ENCODE measurements at regions not wholly inside any gene's neighbourhood (a gene's known extent, or its start where the extent isn't known, plus 50 kb on each side); places are given as distances from the start of the nearest gene placed in this dataset.
A peak's percentile ranks its signal among the peaks of the same experiment; 100 is the strongest.

DNA sequence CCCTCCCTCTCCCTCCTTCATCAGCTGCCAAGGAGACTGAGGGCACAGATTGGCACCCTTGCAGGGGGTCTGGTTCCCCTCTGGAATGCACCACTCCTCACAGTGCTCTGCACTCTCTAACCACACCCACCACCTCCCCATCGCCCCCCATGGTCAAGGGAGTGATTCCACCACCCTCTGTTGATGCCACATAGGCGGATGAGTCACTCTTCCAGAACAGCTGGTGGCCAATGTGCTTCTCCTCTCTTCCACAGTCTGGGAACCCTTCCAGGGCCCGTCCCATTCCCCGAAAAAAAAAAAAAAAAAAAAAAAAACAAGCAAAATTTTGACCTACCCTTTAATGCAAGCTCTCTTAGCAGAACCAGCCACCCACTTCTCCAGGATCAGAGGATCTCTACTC is 341.3 kb upstream of the KLF3 start:
- peak; percentile 80 for DNase-seq (ENCODE audit: low read depth)
- TF ChIP-seq, protein P1, sequence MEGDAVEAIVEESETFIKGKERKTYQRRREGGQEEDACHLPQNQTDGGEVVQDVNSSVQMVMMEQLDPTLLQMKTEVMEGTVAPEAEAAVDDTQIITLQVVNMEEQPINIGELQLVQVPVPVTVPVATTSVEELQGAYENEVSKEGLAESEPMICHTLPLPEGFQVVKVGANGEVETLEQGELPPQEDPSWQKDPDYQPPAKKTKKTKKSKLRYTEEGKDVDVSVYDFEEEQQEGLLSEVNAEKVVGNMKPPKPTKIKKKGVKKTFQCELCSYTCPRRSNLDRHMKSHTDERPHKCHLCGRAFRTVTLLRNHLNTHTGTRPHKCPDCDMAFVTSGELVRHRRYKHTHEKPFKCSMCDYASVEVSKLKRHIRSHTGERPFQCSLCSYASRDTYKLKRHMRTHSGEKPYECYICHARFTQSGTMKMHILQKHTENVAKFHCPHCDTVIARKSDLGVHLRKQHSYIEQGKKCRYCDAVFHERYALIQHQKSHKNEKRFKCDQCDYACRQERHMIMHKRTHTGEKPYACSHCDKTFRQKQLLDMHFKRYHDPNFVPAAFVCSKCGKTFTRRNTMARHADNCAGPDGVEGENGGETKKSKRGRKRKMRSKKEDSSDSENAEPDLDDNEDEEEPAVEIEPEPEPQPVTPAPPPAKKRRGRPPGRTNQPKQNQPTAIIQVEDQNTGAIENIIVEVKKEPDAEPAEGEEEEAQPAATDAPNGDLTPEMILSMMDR (conservative IDR thresholded peaks at IDR 0.05; ENCODE audit: low read length) = 0 out of 2 replicates have a peak, but pooled peaks have one; percentile 1
- H3K4me3 ChIP-seq (ENCODE audit: low read length) = no peak overlapping the region

DNA sequence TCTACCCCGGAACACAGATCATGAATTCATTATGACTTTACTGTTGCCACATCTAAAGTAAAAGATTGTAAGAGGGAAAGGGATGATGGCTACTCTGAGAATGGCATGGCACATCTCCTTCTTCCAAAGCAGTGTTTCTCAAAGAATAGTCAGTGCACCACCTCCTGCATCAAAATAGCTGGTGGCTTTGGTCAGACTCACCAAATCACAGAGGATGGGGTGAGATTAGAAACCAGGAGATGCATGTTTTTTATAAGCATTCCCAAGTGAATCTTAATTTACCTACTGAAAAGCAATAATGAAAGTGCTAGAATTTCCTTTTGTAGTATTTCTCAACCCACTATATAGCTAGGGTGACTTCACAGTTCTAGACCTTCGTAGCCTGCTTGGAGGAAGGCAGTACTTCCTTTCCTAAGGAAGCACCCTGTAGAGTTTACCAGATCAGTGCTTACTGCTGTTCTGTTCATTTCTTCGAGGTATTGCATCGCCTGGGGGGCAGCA is 340.8 kb upstream of the KLF3 start:
- no peak overlapping the region for H3K4me3 ChIP-seq (ENCODE audit: low read length)
- TF ChIP-seq, protein P1 (conservative IDR thresholded peaks at IDR 0.05; ENCODE audit: low read length) = no peak
- DNase-seq (ENCODE audit: low read depth) = peak; percentile 8

DNA sequence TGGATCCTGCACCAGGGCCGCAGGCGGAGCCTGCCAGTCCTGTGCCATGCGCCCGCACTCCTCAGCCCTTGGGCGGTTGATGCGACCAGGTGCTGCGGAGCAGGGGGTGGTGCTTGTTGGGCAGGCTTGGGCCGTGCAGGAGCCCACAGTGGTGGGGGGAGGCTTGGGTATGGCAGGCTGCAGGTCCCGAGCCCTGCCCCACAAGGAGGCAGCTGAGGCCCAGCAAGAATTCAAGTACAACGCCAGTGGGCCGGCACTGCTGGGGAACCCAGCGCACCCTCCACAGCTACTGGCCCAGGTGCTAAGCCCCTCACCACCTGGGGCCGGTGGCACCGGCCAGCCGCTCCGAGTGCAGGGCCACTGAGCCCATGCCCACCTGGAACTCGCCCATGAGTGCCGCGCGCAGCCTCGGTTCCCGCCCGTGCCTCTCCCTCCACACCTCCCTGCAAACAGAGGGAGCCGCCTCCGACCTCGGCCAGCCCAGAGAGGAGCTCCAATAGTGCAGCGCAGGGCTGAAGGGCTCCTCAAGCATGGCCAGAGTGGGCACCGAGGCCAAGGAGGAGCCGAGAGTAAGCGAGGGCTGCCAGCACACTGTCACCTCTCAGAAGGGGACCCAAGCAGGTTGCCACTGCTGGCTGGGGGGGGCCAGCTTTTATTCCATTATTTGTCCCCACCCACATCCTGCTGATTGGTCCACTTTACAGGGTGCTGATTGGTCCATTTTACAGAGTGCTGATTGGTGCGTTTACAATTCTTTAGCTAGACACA is 339.0 kb upstream of the KLF3 start:
- no peak for DNase-seq (ENCODE audit: low read depth)
- no peak overlapping the region for H3K4me3 ChIP-seq (ENCODE audit: low read length)
- TF ChIP-seq, protein P1 (conservative IDR thresholded peaks at IDR 0.05; ENCODE audit: low read length) = no peak

DNA sequence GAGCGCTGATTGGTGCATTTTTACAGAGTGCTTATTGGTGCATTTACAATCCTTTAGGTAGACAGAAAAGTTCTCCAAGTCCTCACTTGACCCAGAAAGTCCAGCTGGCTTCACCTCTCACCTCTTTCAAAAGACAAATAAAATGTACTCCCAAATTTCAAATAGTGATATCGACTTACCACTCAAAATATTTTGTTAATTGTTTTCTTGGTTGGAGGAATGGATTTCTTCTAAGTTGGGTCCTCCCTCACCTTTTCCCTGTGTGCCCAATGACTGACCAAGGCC is 338.4 kb upstream of the KLF3 start:
- TF ChIP-seq, protein P1 (conservative IDR thresholded peaks at IDR 0.05; ENCODE audit: low read length) = no peak
- no peak overlapping the region for H3K4me3 ChIP-seq (ENCODE audit: low read length)
- DNase-seq (ENCODE audit: low read depth) = no peak

DNA sequence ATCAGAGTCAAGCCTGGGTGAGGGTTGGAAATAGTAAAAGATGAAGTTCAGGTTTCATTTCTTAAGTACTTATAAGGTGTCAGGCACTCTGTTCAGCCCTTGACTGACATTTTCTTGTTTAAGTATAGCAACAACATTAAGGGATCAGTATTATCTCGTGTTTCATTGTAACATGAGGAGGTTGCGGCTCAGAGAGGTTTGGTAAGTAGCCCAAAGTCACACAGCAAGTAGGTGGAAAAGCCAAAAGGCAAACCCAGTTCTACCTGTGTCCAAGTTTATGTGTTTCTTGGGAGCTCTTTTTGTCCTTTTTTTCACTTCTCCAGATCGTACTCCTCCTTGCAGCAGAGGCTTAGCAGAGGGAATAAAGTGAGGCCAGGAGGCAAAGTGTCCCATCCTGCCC is 337.5 kb upstream of the KLF3 start:
- DNase-seq (ENCODE audit: low read depth) = no peak
- TF ChIP-seq, protein P1 (conservative IDR thresholded peaks at IDR 0.05; ENCODE audit: low read length) = no peak
- no peak overlapping the region for H3K4me3 ChIP-seq (ENCODE audit: low read length)

DNA sequence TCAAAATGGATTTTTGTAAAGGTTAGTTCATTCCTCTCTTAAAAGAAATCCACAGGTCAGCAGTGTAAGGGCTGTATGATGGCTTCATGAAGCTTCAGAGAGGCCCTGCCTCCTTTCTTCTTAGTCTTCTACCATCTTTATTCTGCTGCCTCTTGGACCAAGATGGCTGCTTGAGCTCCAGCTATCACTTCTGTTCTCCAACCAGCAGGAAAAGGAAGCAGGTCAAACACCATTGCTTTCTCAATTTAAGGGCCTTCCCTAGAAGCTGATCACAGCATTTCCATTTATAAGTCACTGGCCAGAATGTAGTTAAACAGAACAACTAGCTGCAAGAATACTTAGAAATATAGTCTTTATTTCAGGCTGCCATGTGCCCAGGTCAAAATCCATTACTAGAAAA is 336.8 kb upstream of the KLF3 start:
- H3K4me3 ChIP-seq (ENCODE audit: low read length) = no peak overlapping the region
- DNase-seq (ENCODE audit: low read depth) = no peak
- TF ChIP-seq, protein P1 (conservative IDR thresholded peaks at IDR 0.05; ENCODE audit: low read length) = no peak

DNA sequence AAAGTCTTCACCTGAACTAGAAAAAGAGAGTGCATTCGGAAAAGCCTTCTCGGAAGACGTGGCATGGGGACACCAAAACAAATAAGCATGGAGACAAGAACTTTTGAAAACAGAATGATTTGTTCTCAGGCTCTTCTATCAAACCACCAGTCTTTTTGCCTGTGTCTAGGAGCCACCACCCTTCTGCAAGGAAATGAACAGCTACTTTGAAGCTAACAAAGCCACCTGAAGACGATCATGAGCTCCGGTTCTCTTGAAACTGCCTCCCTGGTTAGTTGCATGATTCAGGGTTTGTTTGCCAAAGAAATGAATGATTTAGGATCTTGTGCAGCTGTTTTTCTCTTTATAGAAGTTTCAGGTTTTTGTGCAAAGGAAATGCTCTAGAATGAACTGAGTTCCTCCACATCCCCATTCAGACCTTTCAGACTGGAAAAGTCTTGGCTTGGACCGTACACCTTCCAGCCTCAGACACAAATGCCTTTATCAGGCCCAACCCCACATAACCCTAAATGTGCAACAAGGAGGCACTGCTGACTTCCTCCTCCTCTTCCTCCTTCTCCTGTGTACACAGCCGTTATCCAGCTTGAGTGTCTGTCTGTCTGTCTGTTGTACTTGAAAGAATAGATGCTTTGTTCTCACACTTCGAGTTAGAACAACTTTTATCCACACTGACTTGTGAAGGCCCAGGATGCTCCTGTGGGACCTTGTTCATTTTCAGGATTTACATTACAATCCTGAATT is 334.8 kb upstream of the KLF3 start:
- TF ChIP-seq, protein P1 (conservative IDR thresholded peaks at IDR 0.05; ENCODE audit: low read length) = no peak
- no peak overlapping the region for H3K4me3 ChIP-seq (ENCODE audit: low read length)
- no peak for DNase-seq (ENCODE audit: low read depth)

Data from AG10803 (cell line).